ENCODE measurements at regions not wholly inside any gene's neighbourhood (a gene's known extent, or its start where the extent isn't known, plus 50 kb on each side); places are given as distances from the start of the nearest gene placed in this dataset.

DNA sequence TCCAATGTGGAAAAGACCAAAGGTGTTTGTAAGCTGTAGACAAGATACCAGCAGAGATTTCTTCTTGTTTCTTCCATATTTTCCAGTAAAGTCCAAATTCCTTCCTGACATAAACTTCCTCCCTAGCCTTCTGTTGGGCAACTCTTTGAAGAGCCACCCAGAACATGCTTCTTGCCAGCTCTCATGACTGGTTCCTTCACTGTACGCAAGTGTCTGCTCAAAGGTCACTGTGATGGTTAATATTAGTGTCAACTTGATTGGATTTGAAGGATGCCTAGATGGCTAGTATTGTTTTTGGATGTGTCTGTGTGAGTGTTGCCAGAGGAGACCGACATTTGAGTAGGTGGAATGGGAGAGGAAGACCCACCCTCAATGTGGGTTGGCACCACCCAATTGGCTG lies 416.6 kb upstream of the RUNX1 start:
- TF ChIP-seq, protein P1, sequence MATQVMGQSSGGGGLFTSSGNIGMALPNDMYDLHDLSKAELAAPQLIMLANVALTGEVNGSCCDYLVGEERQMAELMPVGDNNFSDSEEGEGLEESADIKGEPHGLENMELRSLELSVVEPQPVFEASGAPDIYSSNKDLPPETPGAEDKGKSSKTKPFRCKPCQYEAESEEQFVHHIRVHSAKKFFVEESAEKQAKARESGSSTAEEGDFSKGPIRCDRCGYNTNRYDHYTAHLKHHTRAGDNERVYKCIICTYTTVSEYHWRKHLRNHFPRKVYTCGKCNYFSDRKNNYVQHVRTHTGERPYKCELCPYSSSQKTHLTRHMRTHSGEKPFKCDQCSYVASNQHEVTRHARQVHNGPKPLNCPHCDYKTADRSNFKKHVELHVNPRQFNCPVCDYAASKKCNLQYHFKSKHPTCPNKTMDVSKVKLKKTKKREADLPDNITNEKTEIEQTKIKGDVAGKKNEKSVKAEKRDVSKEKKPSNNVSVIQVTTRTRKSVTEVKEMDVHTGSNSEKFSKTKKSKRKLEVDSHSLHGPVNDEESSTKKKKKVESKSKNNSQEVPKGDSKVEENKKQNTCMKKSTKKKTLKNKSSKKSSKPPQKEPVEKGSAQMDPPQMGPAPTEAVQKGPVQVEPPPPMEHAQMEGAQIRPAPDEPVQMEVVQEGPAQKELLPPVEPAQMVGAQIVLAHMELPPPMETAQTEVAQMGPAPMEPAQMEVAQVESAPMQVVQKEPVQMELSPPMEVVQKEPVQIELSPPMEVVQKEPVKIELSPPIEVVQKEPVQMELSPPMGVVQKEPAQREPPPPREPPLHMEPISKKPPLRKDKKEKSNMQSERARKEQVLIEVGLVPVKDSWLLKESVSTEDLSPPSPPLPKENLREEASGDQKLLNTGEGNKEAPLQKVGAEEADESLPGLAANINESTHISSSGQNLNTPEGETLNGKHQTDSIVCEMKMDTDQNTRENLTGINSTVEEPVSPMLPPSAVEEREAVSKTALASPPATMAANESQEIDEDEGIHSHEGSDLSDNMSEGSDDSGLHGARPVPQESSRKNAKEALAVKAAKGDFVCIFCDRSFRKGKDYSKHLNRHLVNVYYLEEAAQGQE (IDR thresholded peaks at IDR 0.05; ENCODE audit: low read depth): no peak
- TF ChIP-seq, protein P2, sequence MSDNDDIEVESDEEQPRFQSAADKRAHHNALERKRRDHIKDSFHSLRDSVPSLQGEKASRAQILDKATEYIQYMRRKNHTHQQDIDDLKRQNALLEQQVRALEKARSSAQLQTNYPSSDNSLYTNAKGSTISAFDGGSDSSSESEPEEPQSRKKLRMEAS (IDR thresholded peaks at IDR 0.05): no peak
- TF ChIP-seq, protein P3, sequence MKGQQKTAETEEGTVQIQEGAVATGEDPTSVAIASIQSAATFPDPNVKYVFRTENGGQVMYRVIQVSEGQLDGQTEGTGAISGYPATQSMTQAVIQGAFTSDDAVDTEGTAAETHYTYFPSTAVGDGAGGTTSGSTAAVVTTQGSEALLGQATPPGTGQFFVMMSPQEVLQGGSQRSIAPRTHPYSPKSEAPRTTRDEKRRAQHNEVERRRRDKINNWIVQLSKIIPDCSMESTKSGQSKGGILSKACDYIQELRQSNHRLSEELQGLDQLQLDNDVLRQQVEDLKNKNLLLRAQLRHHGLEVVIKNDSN (IDR thresholded peaks at IDR 0.05): no peak
- no peak for TF ChIP-seq FOXM1 (IDR thresholded peaks at IDR 0.05; ENCODE audit: borderline replicate concordance, low read depth)
- no peak for TF ChIP-seq YY1 (IDR thresholded peaks at IDR 0.05; ENCODE audit: low read depth)
- no peak for TF ChIP-seq RAD21 (IDR thresholded peaks at IDR 0.05; ENCODE audit: low read depth)
- no peak for TF ChIP-seq EGR1 (IDR thresholded peaks at IDR 0.05)
- no peak for TF ChIP-seq TAF1 (IDR thresholded peaks at IDR 0.05; ENCODE audit: low read depth)
- no peak for TF ChIP-seq TEAD4 (IDR thresholded peaks at IDR 0.05)
- no peak for TF ChIP-seq EP300 (IDR thresholded peaks at IDR 0.05; ENCODE audit: borderline replicate concordance)
- TF ChIP-seq CEBPB (IDR thresholded peaks at IDR 0.05): no peak
- TF ChIP-seq TCF12 (IDR thresholded peaks at IDR 0.05; ENCODE audit: low read depth): no peak
- TF ChIP-seq ZBTB7A (IDR thresholded peaks at IDR 0.05; ENCODE audit: low read depth): no peak
- TF ChIP-seq CREB1 (IDR thresholded peaks at IDR 0.05; ENCODE audit: low read depth): no peak
- no peak for TF ChIP-seq NFIC (IDR thresholded peaks at IDR 0.05)

DNA sequence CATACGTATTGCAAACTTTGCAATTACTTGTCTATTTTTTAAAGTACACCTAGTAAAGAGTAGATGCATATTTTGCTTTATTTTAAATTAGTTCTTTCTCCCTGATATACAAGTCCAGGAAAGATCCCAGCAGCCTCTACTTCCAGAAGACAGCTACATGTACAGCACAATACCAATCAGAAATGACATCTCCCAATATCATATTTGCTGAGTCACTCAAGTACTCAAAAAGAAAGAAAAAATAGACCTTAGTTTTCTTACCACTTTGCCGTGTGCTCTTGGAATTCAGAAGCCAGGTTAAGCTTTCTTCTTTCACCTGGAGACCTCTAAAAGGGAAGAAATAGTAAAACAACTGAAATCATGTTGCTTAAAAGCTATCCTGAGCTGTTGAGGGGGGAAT lies 412.6 kb upstream of the RUNX1 start:
- TF ChIP-seq ZBTB7A (IDR thresholded peaks at IDR 0.05; ENCODE audit: low read depth): no peak
- TF ChIP-seq TEAD4 (IDR thresholded peaks at IDR 0.05): no peak
- TF ChIP-seq, protein P1 (IDR thresholded peaks at IDR 0.05; ENCODE audit: low read depth): no peak
- TF ChIP-seq RAD21 (IDR thresholded peaks at IDR 0.05; ENCODE audit: low read depth): no peak
- TF ChIP-seq EP300 (IDR thresholded peaks at IDR 0.05; ENCODE audit: borderline replicate concordance): no peak
- no peak for TF ChIP-seq TCF12 (IDR thresholded peaks at IDR 0.05; ENCODE audit: low read depth)

DNA sequence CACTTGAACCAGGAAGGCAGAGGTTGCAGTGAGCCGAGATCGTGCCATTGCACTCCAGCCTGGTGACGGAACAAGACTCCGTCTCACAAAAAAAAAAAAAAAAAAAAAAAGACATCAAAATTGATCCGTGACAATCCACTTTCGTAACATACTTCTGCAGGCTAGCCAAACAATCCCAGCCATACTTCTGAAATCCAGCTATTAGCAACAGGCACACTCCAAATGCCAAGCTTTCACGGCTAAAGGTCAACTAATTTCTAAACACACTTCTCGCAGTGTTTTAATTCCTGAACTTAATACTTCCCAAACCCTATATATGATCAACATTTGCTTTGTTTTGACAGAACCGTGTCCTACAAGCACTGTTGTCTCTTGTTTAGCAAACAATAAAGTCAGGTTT lies 411.3 kb upstream of the RUNX1 start:
- TF ChIP-seq CEBPB (IDR thresholded peaks at IDR 0.05) (no peak), ZBTB7A (IDR thresholded peaks at IDR 0.05; ENCODE audit: low read depth) (no peak), NFIC (IDR thresholded peaks at IDR 0.05) (no peak), TAF1 (IDR thresholded peaks at IDR 0.05; ENCODE audit: low read depth) (no peak), FOXM1 (IDR thresholded peaks at IDR 0.05; ENCODE audit: borderline replicate concordance, low read depth) (no peak), EP300 (IDR thresholded peaks at IDR 0.05; ENCODE audit: borderline replicate concordance) (no peak), EGR1 (IDR thresholded peaks at IDR 0.05) (no peak), TCF12 (IDR thresholded peaks at IDR 0.05; ENCODE audit: low read depth) (no peak), RAD21 (IDR thresholded peaks at IDR 0.05; ENCODE audit: low read depth) (no peak), CREB1 (IDR thresholded peaks at IDR 0.05; ENCODE audit: low read depth) (no peak), YY1 (IDR thresholded peaks at IDR 0.05; ENCODE audit: low read depth) (no peak), TEAD4 (IDR thresholded peaks at IDR 0.05) (no peak)
- TF ChIP-seq, protein P2 (IDR thresholded peaks at IDR 0.05): no peak
- TF ChIP-seq, protein P3 (IDR thresholded peaks at IDR 0.05): no peak
- TF ChIP-seq, protein P1 (IDR thresholded peaks at IDR 0.05; ENCODE audit: low read depth): no peak

DNA sequence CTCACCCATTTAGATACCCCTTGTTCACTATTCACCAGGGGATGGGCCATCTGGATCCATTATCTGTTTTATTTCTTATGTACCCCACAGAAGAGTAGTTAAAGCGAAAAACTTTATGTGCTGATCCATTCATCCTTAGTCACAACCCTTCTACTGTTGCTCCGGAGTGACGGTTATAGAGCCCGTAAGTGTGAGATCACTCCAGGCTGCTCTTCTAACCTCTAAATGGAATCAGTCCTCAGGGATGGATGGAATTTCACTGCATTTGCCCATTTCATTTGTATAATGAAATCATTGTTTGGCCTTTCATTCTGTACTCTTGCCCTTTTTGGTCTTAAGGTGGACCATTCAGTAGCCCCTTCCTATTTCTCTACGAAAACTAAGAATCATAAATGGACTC lies 409.3 kb upstream of the RUNX1 start:
- TF ChIP-seq RAD21 (IDR thresholded peaks at IDR 0.05; ENCODE audit: low read depth) (no peak), FOXM1 (IDR thresholded peaks at IDR 0.05; ENCODE audit: borderline replicate concordance, low read depth) (no peak), TEAD4 (IDR thresholded peaks at IDR 0.05) (no peak), EGR1 (IDR thresholded peaks at IDR 0.05) (no peak), CEBPB (IDR thresholded peaks at IDR 0.05) (no peak), YY1 (IDR thresholded peaks at IDR 0.05; ENCODE audit: low read depth) (no peak), TCF12 (IDR thresholded peaks at IDR 0.05; ENCODE audit: low read depth) (no peak), TAF1 (IDR thresholded peaks at IDR 0.05; ENCODE audit: low read depth) (no peak), EP300 (IDR thresholded peaks at IDR 0.05; ENCODE audit: borderline replicate concordance) (no peak), NFIC (IDR thresholded peaks at IDR 0.05) (no peak), ZBTB7A (IDR thresholded peaks at IDR 0.05; ENCODE audit: low read depth) (no peak), CREB1 (IDR thresholded peaks at IDR 0.05; ENCODE audit: low read depth) (no peak)
- TF ChIP-seq, protein P2 (IDR thresholded peaks at IDR 0.05): no peak
- TF ChIP-seq, protein P1 (IDR thresholded peaks at IDR 0.05; ENCODE audit: low read depth): no peak
- TF ChIP-seq, protein P3 (IDR thresholded peaks at IDR 0.05): no peak

Data from Ishikawa (cell line).